HG02798 (cell line): ENCODE measurements at regions not wholly inside any gene's neighbourhood (a gene's known extent, or its start where the extent isn't known, plus 50 kb on each side); places are given as distances from the start of the nearest gene placed in this dataset.

ENCODE experiments used
- ATAC-seq: cut with Tn5 transposase; IDR thresholded peaks from one replicate; pipeline ENCODE4 v1.9.1; 2021; ENCODE audit warnings: mild to moderate bottlenecking; ENCODE audit not compliant: unreplicated experiment, poor library complexity

DNA sequence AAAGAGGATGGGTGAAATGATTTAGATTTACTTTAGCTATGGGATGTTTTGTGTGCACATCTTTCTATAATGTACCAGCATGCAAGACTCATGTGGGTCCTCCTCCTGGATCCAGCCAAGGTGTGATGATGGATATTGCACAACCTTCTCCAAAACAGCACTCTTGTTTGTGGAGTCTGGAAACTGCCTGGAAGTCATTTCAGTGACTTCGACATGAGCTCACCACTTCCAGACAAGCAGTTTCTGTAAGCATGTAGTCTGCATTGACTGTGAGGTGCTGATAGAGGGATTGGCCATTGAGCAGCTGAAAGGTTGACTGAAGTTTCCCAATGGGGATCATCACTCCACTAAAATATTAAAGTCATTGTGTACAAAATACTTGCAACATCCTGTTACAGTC, 154.0 kb downstream of the TRIB2 start:
- no peak for ATAC-seq

DNA sequence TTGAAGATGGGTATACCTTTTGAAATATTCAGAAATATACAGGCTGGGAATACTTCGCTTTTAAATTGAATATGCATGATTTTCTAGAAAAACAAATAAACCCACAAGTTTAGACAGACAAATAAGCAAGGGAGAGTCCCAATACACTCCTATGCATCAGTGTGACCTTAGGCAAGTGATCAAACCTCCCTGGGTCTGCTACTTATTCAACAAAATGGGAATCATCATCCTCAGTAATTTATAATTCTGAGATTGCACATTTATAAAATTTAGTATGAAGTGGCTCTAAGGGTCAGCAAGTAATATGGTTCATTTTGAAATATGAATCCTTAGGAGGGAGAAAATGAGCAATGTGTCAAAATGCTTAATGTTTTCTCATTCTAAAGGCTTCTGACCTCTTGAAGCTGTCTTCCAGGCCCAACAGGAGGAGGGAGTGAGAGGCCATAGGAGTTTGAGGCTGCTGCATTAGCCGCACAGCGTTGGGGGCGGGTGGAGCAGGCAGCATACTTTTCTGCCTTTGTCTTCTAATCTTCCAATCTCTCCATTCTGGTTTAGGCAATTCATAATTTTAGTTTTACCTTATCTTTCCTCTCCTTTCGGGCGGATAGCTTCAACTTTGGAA, 155.1 kb downstream of the TRIB2 start:
- ATAC-seq = no peak

DNA sequence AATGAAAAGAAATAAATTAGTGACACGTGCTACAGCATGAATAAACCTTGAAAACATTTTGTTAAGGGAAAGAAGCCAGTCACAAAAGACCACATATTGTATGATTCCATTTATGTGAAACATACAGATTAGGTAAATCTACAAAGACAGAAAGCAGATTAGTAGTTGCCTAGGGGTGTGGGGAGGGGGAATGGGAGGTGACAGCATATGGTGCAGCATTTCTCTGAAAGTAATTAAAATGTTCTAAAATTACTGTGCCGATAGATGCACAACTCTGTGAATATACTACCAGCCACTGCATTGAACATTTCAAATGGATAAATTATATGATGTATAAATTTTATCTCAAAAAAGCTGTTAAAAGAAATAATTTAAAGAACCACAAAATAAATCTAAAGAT, 161.0 kb downstream of the TRIB2 start:
- no peak for ATAC-seq

DNA sequence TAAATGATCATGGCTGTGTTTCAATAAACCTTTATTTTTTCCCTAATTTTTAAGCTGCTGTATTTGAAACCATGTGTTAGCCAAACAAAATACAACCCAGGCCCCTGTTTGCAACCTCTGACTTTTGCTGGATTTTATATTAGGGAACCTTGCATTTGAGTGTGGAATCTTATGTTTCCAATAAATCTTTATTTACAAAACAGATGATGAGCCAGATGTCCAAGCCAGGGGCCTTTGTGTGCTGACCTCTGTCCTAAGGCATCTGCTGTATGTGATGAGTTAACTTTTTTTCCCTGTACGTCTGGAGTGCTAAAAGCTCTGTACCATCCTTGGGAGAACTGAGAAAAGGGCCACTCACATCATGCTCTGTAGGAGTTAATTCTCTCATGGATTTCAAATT, 162.9 kb downstream of the TRIB2 start:
- no peak for ATAC-seq

DNA sequence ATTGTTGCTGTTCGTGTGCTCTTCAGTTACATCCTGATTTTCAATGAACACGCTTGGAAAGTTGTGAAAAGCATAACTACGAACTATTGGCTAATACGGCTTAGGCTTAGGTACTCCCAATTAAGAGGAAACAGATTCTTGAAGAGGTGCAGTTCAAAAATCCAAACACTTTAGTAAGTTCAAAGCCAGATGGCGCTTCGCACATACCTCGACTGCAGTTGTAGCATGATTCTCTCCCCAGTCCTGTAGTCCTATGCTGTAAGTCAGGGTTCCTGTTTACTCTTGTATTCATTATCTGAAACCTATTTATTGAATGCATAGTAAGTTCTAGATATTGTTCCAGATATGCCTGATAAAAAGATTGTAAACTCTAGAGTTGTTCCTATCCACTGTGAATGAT, 165.2 kb downstream of the TRIB2 start:
- no peak for ATAC-seq

DNA sequence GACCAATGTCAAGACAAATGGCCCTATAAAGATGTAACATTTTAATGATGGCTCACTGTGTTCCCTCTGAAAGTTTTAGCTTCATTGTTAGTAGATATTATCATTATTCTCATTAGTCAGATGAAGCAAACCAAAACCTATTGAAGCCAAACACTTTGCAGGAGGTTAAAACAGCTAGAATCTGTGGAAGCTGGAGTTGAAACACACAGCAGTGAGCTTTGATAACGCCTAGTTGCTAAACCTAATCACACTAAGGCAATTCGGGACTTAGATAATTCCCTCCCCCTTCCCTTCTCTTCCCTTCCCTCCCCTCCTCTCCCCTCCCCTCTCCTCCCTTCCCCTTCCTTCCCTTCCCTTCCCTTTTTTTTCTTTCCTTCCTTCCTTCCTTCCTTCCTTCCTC, 165.7 kb downstream of the TRIB2 start:
- no peak for ATAC-seq

DNA sequence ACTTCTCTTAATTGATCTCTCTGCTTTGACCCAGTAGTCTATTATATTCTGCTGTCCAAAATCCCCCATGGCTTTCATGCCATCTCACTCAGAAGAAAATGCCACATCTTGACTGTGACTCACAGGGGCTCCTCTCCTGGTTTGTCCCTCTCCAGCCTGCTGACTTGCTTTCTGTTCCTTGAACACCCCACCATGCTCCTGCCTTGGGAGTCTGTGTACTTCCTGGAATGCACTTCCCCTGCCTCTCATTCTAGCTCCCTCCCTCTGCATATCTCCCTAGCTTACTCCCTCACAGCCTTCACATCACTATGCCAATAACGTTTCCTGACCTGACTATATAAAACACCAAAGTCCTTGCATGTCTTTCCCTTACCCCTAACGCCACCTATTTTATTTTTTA, 167.2 kb downstream of the TRIB2 start:
- ATAC-seq = no peak

DNA sequence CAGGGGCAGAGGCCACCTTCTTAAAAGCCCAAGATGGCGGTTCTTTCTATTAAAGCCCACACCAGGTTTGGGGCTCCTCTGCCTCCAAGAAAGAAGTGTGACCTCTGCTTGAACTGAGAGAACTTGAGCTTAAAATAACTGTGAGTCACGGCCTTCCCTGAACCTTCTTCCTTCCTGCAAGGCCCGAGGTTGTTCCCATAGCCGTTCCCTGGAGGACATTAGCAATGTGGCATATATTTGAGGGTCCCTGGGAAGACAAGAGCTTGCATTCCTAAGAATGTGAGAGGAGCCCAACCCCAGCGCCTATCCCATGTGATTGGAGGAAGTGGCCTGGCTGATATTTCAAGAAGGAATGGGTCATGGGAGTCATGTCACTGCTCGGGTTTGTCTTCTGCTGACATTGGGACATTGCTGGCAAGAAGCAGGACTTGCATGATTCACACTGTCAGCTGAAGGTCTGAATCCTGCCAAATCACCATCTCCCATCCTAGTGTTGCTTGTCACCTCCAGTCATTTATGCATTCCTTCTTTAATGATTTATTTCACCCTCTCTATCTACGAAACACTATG, 168.1 kb downstream of the TRIB2 start:
- ATAC-seq = no peak

DNA sequence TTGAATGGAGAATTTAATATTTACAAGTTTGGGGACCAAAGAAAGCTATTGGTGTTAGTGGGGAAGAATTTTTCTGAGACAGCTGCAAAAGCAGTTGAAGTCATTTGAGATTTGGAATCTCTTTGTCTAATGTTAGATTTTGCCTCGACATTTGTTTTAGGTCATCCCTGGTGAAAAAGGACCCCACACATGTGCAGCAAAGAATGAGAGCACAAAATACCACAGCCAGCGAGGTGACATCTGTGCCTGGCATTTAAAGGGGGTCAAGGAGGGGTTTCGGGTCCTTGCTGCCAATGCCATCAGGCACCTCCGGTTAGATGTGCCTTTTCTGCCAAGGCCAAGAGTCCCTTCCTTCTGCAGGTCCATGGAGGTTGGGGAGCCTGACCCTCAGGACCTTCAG, 173.3 kb downstream of the TRIB2 start:
- no peak for ATAC-seq

DNA sequence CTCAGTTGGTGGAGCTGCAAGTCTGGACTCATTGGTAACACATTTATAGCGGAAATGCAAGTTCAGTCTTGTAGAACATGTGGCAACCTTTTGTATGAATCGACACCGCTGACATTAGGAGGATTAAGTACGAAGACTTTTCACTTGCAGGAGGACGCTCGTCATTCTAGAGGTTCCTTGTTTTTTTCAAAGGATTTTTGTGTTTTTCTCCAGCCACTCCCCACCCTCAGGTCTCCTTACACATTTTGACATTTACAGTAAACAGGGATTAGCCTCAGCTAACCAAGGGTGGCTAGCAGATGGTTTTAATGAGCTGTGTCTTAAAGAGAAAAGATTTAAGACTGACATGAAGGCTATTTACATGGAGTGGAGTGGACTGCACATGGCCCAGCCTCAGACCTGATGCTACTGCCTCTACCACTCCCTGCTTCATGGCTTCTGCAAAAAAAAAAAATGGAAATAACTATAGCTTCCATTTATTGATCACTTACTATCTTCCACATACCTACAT, 173.8 kb downstream of the TRIB2 start:
- ATAC-seq = no peak

DNA sequence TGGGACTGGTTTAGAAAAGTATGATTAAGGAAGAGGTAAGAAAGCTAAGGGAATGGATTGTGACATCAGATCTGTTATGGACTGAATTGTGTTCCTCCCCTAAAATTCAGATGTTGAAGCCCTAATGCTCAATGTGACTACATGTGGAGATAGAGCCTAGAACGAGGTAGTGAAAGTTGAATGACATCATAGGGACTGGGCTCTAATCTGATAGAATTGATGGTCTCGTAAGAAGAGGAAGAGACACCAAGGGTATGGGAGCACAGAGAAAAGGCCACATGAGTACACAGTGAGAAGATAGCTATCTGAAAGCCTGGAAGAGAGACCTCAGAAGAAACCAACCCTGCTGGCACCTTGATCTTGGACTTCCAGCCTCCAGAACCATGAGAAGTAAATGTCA, 178.3 kb downstream of the TRIB2 start:
- no peak for ATAC-seq

DNA sequence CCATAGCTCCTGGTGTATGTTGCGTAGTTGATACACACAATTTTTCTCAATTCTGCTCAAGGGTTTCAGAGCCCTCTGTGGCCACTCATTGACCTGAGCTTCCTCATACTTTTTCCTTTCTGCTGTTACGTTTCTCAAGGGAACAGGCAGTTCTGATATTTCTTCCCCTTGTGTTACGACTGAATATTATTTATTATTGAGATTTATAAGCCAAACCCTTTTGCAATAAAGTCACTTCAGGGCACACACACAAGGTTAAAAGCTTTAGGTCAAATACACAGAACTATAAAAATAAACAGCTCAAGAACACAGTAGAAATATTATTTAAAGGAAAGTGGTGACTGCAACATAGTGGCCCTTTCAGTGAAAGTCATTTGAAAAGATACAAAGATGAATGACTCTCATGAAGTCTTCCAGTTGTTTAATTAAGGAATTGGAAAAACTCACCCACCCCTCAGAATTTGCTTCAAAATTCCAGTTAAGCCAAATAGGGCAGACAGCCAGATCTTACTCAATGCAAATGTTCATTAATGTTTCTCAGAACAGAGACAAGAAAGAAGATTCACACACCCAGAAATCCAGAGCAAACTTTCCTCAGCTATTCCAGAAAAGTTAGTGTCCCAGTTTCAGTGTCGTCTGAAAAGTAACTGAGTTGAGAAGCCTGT, 179.7 kb downstream of the TRIB2 start:
- no peak for ATAC-seq

DNA sequence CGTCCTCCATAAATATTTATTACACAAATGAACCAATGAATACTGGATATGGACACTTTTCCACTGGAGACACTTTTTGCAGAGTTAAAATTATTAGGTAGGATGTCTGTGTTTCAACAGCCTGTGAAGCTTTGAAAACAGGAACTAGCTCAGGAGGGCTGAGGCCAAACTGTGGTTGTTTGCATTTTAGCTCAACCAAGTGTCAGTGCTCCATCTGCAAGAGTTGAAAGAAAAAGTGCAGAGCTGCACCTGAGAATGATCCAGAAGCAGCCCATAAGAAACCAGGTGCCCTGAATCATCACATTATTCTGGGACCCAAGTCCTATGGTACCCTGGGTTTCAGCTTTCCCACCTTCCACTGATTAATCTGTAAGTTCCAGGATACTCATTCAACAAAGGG, 180.4 kb downstream of the TRIB2 start:
- no peak for ATAC-seq

DNA sequence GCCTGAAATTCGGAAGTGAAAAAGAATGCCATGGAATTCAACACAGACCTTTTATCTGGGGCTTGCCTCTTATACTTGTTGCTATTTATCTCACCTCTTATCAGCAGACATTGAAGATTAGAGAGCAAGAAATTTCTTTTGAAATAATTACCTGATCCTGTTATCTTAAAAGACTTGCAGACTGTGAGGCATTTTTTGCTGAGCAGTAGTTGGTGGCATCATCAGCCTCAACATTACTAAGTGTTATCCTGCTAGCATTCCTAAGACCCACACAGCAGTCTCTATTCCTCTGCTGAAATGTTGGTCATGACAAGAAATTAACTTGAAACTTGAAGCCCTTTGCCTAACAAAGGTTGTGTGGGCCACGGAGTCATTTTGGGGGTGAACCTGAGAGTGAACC, 186.5 kb downstream of the TRIB2 start:
- ATAC-seq = no peak

DNA sequence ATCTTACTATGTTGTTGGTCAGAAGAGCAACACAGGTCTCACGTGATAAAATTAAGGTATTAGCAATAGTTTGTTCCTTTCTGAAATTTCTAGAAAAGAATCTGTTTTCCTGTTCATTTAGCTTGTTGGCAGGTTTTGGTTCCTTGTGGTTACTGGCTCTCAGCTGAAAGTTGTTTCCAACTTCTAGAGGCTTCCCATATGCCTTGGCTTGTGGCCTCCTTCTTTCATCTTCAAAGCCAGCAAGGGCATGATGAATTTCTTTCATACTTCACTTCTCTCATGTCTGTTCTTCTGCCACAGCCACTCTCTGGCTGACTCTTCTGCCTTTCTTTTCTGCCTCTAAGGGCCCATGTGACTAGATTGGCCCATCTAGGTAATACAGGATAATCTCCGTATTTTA, 193.7 kb downstream of the TRIB2 start:
- no peak for ATAC-seq

DNA sequence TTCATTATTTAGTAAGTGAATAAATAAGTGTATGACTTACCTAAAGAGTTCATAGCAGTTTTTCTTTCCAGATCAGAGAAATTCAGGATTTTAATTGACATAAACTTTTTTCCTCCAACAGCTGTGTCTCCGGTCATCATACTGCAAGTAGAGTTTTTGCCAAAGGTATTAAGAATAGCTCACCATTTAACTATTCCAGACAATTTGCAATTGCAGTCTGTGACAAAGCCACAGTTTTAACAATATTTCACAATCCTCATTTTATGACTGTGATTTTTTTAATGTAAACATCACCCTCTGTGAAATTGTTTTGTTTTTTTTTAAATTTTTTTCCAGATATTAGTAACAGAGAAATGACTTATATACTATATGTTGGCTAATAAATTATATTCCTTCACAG, 199.1 kb downstream of the TRIB2 start:
- ATAC-seq = no peak

DNA sequence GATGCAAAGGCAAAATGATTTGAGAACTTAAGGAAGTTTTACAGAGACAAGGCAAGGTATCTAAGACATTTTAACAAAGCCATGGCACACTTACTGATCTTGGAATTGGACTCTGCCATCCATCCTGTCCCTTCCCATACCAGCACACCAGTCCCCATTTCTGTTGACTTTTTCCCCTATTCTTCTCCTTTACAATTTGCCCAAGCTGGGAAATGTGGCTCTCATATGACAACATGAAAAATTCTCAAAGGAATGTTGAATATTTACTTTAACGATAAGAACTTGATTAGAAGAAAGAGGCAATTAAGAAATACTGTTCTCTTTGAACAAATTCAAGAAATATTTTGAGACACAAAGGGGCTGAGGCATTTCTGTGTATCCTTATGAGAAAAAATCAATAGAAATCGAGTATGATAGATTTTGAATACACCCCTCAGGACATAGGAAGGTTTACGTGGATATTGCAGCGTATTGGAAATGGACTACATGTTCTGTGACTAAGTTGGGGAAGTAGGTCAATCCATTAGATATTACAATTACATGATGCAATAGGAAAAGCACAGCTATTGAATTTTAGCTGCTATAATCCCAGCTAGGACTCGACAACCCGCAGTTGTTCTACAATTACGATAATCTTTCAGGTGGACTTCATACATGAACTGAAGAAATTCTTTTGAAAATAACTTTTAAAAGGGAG, 201.6 kb downstream of the TRIB2 start:
- no peak for ATAC-seq

DNA sequence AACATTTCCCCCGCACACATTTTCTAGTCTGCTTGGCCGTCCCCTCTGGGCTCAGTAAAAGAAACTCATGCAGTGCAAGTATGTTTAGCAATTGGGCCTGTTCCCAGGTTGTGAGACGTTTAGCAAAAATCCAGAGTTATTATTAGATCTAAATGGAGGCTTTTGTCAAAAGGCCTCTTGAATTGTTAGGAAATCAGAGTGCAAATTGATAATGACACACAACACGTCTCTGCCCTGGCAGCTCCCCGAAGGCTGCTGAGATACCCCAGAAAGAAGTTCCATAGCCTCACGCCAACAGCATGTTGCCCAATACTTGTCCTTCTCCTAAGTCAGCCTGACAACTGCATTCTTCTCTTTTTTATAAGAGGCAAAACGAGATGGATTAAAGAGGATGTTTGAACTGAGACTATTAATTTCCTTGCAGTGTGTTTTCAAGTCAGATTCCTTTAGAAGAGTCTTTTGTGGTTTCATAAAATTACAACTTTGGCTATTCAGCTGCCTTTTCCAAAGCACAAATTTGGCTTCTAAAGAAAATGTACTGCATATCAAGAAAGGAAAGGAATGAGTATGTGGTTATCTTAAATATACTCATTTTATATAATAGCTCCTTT, 202.2 kb downstream of the TRIB2 start:
- no peak for ATAC-seq

DNA sequence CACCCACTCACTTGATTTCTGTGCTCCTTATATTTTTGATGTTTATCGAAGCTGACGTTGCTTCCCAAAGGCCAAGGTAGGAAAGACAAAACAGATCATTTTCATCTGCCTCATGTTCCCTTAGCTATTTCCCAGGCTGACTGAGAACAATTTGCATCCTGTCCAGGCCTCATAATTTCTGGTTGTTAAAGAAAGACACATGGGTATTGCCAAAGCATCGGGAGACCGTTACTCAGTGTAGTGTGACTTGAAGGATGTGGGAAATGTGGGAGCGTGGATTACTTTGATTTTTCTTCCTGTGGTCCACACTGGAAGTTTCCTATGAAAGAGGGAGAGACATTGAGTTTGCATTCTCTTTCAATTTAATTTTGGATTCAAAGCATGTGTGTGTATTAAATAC, 204.6 kb downstream of the TRIB2 start:
- ATAC-seq = no peak

DNA sequence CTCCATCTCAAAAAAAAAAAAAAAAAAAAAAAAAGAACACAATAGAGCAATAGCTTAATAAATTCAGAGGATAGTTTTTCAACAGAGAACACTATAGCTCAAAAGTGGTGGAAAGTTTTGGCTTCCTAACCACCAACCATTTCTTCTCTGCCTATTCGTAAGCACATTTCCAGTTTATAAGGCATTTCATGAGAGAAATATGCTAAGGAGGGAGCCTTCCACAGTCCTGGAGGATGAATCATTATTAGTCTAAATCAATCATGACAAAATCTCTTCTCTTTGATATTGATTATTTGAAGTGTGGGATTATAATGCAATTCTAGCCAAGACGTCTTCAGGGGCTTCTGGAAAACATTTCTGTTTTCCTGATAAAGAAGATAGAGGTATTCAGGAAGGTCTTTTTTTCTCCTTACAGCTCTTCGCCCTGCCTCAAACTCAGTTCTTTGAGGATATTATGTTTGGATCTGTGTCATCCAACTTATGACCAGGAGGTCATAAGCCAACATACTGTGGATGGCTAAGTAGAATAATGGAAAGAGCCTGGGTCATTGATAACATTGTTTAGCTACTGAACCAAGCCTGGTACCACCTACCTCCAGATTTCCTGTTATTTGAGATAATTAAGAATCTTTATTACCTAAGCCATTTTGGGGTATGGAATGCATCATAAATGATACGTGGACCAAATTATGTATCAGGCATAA, 207.3 kb downstream of the TRIB2 start:
- no peak for ATAC-seq
